ENCODE measurements at regions not wholly inside any gene's neighbourhood (a gene's known extent, or its start where the extent isn't known, plus 50 kb on each side); places are given as distances from the start of the nearest gene placed in this dataset.
A peak's percentile ranks its signal among the peaks of the same experiment; 100 is the strongest.

DNA sequence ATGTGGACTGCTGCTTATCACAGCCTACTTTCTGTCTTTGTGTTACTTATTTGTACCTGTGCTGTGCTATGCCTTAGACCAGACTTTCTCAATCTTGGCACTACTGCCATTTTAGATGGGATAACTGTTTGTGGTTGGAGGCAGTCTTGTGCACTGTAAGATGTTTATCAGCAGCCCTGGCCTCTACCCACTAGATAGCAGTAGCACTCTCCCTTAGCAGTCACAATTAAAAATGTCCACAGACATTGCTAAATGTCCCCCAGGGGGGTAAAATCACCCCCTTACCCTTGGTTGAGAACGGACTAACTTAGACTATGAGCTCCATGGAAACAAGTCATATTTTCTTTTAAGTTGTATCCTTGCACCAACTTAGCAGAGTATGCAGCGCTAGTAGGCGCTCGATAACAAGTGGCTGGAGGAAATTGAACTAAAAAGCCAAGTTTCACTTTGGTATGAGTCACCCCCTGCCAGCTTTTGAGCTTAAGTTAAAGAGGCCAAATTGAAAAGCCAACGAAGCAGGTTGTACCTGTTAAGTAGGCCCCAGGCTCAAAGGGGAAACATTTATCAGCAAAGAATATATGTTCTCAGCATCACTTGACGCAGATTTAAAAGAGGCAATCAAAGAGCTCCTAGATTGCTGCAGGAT lies 304.8 kb upstream of the SORL1-AS1 start:
- TF ChIP-seq, protein P1, sequence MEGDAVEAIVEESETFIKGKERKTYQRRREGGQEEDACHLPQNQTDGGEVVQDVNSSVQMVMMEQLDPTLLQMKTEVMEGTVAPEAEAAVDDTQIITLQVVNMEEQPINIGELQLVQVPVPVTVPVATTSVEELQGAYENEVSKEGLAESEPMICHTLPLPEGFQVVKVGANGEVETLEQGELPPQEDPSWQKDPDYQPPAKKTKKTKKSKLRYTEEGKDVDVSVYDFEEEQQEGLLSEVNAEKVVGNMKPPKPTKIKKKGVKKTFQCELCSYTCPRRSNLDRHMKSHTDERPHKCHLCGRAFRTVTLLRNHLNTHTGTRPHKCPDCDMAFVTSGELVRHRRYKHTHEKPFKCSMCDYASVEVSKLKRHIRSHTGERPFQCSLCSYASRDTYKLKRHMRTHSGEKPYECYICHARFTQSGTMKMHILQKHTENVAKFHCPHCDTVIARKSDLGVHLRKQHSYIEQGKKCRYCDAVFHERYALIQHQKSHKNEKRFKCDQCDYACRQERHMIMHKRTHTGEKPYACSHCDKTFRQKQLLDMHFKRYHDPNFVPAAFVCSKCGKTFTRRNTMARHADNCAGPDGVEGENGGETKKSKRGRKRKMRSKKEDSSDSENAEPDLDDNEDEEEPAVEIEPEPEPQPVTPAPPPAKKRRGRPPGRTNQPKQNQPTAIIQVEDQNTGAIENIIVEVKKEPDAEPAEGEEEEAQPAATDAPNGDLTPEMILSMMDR (IDR thresholded peaks at IDR 0.05; ENCODE audit: insufficient read depth, low read depth, low read length), result no peak
- no peak for DNase-seq (ENCODE audit: low read depth)
- no peak overlapping the region for H3K4me3 ChIP-seq (ENCODE audit: low read depth, low read length)

DNA sequence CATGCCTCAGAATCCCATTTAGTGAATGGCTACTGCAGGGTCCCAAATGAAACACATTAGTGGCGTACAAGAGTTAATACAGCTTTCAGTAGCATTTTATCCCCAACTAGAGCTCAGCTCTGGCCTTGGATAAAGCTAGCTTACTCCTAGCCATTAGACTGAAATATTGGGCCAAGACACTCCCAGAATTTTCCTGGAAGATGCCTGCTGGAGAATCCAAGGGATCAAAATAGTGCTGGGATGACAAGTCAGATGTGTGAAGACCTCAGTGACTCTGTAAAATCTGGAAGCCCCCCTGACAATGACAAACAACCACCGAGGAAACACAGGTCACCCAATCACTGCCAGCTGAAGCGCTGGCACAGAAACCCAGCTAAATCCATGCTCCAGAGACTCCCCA lies 303.1 kb upstream of the SORL1-AS1 start:
- no peak overlapping the region for H3K4me3 ChIP-seq (ENCODE audit: low read depth, low read length)
- DNase-seq (ENCODE audit: low read depth), result no peak
- TF ChIP-seq, protein P1 (IDR thresholded peaks at IDR 0.05; ENCODE audit: insufficient read depth, low read depth, low read length), result no peak

- TF ChIP-seq, protein P1 (IDR thresholded peaks at IDR 0.05; ENCODE audit: insufficient read depth, low read depth, low read length), result no peak
- no peak for DNase-seq (ENCODE audit: low read depth)
- H3K4me3 ChIP-seq (ENCODE audit: low read depth, low read length), result no peak overlapping the region
Measured at GRCh38 chr11:121755191-121755590, 302.4 kb upstream of the SORL1-AS1 start.

DNA sequence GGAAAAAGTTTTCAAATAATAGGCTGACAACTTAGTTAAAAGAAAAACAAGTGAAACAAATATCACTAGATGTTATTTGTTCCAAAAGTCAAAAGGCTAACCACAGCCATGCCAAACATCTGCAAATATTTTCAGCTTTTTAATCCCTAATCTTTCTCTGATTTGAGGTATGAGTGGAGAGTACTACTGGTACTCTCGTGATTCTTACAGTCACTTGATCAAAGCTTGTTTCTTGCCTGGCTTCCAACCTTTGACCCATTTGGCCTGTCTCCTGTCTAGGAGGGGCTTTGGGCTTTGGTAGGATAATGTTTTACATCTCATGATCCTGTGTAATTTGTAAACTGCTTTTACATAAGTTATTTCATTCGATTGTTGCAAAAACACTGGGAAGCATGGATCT lies 301.8 kb upstream of the SORL1-AS1 start:
- H3K4me3 ChIP-seq (ENCODE audit: low read depth, low read length), result no peak overlapping the region
- TF ChIP-seq, protein P1 (IDR thresholded peaks at IDR 0.05; ENCODE audit: insufficient read depth, low read depth, low read length), result no peak
- peak; percentile 61 for DNase-seq (ENCODE audit: low read depth)

DNA sequence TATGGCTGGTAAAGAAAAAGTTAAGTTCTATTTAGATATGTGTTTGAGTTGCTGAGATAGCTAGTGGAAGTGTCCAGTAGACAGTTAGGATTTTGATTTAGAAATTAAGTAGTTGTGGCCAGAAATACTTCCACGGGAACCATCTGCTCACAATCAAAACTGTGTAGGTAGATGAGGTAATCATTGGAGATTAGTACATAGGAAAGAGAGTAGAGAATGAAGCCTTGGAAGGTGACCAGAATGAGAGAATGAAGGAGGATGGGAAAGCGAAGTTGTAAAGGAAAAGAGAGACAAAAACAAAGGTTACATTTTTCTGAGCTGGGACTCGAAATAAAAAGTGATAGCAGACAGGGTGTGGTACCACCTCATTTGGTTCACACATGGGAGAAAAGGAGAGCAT lies 296.9 kb upstream of the SORL1-AS1 start:
- TF ChIP-seq, protein P1 (IDR thresholded peaks at IDR 0.05; ENCODE audit: insufficient read depth, low read depth, low read length), result no peak
- H3K4me3 ChIP-seq (ENCODE audit: low read depth, low read length), result no peak overlapping the region
- peak; percentile 19 for DNase-seq (ENCODE audit: low read depth)

- H3K4me3 ChIP-seq (ENCODE audit: low read depth, low read length), result no peak overlapping the region
- TF ChIP-seq, protein P1 (IDR thresholded peaks at IDR 0.05; ENCODE audit: insufficient read depth, low read depth, low read length), result no peak
- no peak for DNase-seq (ENCODE audit: low read depth)
Measured at GRCh38 chr11:121748068-121748467, 295.3 kb upstream of the SORL1-AS1 start.

DNA sequence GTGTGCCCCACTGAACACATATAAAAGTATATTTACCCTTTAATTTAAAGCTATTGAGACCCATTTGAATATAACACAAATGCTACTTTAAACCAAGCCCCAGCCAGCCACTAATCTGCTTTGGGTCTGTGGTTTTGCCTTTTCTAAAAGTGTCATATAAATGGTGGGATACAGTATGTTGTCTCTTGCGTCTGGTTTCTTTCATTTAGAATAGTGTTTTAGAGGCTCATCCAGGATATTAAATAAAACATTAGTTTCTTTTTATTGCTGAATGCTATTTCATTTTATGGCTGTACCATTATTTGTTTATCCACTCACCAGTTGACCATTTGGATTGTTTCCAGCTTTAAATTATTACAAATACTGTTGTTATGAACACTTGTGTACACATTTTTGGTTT lies 290.5 kb upstream of the SORL1-AS1 start:
- no peak overlapping the region for H3K4me3 ChIP-seq (ENCODE audit: low read depth, low read length)
- TF ChIP-seq, protein P1 (IDR thresholded peaks at IDR 0.05; ENCODE audit: insufficient read depth, low read depth, low read length), result no peak
- no peak for DNase-seq (ENCODE audit: low read depth)
